Breast epithelium (tissue), 3 donors: ENCODE measurements at regions not wholly inside any gene's neighbourhood (a gene's known extent, or its start where the extent isn't known, plus 50 kb on each side); places are given as distances from the start of the nearest gene placed in this dataset.

ENCODE experiments used
- POLR2A ChIP-seq: fragments of 450-650 bp; IDR thresholded peaks from one replicate; pipeline ENCODE4 v1.6.1; 2016; ENCODE audit warnings: antibody characterized with exemption, mild to moderate bottlenecking, moderate library complexity
- POLR2AphosphoS5 ChIP-seq, 3 donors: sonication (generic); formaldehyde crosslinking; IDR thresholded peaks; one replicate each; pipeline ENCODE4 v1.6.1; 2017; ENCODE audit warnings: antibody characterized with exemption in 3 of 3
- TF ChIP-seq, protein P1 (sequence below), 3 donors: fragments of 450-650 bp; IDR thresholded peaks; one replicate each; pipeline ENCODE4 v1.5.1; 2016 to 2017; ENCODE audit warnings: antibody characterized with exemption in 3 of 3, mild to moderate bottlenecking in 3 of 3, moderate library complexity in 3 of 3

- TF ChIP-seq, protein P1, sequence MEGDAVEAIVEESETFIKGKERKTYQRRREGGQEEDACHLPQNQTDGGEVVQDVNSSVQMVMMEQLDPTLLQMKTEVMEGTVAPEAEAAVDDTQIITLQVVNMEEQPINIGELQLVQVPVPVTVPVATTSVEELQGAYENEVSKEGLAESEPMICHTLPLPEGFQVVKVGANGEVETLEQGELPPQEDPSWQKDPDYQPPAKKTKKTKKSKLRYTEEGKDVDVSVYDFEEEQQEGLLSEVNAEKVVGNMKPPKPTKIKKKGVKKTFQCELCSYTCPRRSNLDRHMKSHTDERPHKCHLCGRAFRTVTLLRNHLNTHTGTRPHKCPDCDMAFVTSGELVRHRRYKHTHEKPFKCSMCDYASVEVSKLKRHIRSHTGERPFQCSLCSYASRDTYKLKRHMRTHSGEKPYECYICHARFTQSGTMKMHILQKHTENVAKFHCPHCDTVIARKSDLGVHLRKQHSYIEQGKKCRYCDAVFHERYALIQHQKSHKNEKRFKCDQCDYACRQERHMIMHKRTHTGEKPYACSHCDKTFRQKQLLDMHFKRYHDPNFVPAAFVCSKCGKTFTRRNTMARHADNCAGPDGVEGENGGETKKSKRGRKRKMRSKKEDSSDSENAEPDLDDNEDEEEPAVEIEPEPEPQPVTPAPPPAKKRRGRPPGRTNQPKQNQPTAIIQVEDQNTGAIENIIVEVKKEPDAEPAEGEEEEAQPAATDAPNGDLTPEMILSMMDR (IDR thresholded peaks at IDR 0.05), result no peak
- no peak for TF ChIP-seq POLR2AphosphoS5 (IDR thresholded peaks at IDR 0.05)
- TF ChIP-seq POLR2A, result no peak
Observed at GRCh38 chr6:119499797-119500196, 150.2 kb upstream of the MAN1A1 start.
